ENCODE measurements at regions not wholly inside any gene's neighbourhood (a gene's known extent, or its start where the extent isn't known, plus 50 kb on each side); places are given as distances from the start of the nearest gene placed in this dataset.

DNA sequence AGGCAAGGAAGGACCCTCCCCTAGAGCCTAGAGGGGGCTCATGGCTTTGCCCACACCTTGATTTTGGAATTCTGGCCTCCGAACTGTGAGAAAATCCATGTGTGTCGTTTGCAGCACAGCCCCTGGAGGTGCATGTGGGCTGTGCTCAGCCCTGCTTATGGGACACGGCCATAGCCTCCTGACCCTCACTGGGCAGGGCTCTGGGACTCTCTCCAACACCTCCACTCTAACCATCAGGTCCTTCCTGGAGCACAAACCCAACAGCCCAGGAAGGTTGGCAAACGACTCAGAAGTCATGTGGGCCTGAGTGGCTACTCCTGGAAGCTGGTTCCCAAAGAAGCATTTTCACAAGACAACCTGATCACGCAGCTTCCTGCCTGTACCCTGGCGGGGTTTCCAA is 144.1 kb downstream of the CTTN start:
- intact Hi-C loops (cut with micrococcal nuclease; ENCODE audit: unreplicated experiment) = no loop called here
- ChIA-PET CTCF (no interaction called here), POLR2A (ENCODE audit: unreplicated experiment) (no interaction called here)
- no peak overlapping the region for H2AFZ ChIP-seq
- no peak overlapping the region for H3K4me3 ChIP-seq
- BruUV-seq (replicated peaks) = no TSS peak
- no peaks in the 10 kb centered on the region for H3K9me2 ChIP-seq (ENCODE audit: insufficient read depth)
- no peaks in the 10 kb centered on the region for H3F3A ChIP-seq (ENCODE audit: insufficient read depth, low read depth)
- no peaks in the 10 kb centered on the region for H3K27me3 ChIP-seq (ENCODE audit: insufficient read depth, low read depth)
- H3K79me2 ChIP-seq (ENCODE audit: low read depth) = no peaks in the 10 kb centered on the region
- H3K36me3 ChIP-seq (ENCODE audit: low read depth) = no peaks in the 10 kb centered on the region
- no peaks in the 10 kb centered on the region for H3K4me1 ChIP-seq (replicated peaks; ENCODE audit: insufficient read depth)
- peak in 1 of 2 experiments; percentile 17 for DNase-seq
- H3K9me3 ChIP-seq (ENCODE audit: insufficient read depth, low read depth) = no peaks in the 10 kb centered on the region
- no peak overlapping the region for H3K4me2 ChIP-seq
- 0 out of 2 replicates have a peak, but pooled peaks cover 31% of the 10 kb centered on the region for H4K20me1 ChIP-seq (ENCODE audit: insufficient read depth)
- TF ChIP-seq EZH2 (IDR thresholded peaks at IDR 0.05; ENCODE audit: low read depth) = no peak
- TF ChIP-seq, protein P1, sequence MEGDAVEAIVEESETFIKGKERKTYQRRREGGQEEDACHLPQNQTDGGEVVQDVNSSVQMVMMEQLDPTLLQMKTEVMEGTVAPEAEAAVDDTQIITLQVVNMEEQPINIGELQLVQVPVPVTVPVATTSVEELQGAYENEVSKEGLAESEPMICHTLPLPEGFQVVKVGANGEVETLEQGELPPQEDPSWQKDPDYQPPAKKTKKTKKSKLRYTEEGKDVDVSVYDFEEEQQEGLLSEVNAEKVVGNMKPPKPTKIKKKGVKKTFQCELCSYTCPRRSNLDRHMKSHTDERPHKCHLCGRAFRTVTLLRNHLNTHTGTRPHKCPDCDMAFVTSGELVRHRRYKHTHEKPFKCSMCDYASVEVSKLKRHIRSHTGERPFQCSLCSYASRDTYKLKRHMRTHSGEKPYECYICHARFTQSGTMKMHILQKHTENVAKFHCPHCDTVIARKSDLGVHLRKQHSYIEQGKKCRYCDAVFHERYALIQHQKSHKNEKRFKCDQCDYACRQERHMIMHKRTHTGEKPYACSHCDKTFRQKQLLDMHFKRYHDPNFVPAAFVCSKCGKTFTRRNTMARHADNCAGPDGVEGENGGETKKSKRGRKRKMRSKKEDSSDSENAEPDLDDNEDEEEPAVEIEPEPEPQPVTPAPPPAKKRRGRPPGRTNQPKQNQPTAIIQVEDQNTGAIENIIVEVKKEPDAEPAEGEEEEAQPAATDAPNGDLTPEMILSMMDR (conservative IDR thresholded peaks at IDR 0.05) = no peak
- H3K27ac ChIP-seq = no peak overlapping the region

GRCh38 chr11:70542811-70543210 is 144.5 kb downstream of the CTTN start:
- Histone ChIP-seq H3K27me3 (ENCODE audit: insufficient read depth, low read depth) (no peaks in the 10 kb centered on the region), H4K20me1 (ENCODE audit: insufficient read depth) (0 out of 2 replicates have a peak, but pooled peaks cover 31% of the 10 kb centered on the region), H3K79me2 (ENCODE audit: low read depth) (no peaks in the 10 kb centered on the region), H3K27ac (no peak overlapping the region), H3K36me3 (ENCODE audit: low read depth) (no peaks in the 10 kb centered on the region), H3K4me3 (no peak overlapping the region), H3K4me2 (no peak overlapping the region), H3F3A (ENCODE audit: insufficient read depth, low read depth) (no peaks in the 10 kb centered on the region), H3K9me3 (ENCODE audit: insufficient read depth, low read depth) (no peaks in the 10 kb centered on the region), H3K4me1 (replicated peaks; ENCODE audit: insufficient read depth) (no peaks in the 10 kb centered on the region), H2AFZ (no peak overlapping the region), H3K9me2 (ENCODE audit: insufficient read depth) (no peaks in the 10 kb centered on the region)
- DNase-seq = peak in 1 of 2 experiments; percentile 20
- no TSS peak for BruUV-seq (replicated peaks)
- CTCF ChIA-PET = no interaction called here
- no peak for TF ChIP-seq EZH2 (IDR thresholded peaks at IDR 0.05; ENCODE audit: low read depth)
- TF ChIP-seq, protein P1 (conservative IDR thresholded peaks at IDR 0.05) = no peak
- intact Hi-C loops (cut with micrococcal nuclease; ENCODE audit: unreplicated experiment) = no loop called here
- POLR2A ChIA-PET (ENCODE audit: unreplicated experiment) = no interaction called here

DNA sequence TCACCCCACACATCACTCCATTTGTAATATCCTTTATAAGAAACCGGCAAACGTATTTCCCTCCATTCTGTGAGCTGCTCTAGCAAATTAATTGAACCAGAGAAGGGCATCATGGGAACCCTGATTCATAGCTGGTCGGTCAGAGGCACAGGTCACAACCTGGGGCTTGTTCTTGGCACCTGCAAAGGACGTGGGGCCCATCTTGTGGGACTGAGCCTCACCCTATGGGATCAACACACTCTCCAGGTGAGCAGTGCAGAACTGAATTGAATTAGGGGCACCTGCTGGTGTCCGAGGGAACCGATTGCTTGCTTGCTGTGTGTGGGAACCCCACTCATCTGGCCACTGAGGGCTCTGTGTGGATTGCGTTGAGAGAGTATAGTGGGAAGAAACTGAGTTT is 145.3 kb downstream of the CTTN start:
- Histone ChIP-seq H3K27me3 (ENCODE audit: insufficient read depth, low read depth) (no peaks in the 10 kb centered on the region), H3F3A (ENCODE audit: insufficient read depth, low read depth) (no peaks in the 10 kb centered on the region), H3K4me2 (no peak overlapping the region), H3K9me3 (ENCODE audit: insufficient read depth, low read depth) (no peaks in the 10 kb centered on the region), H3K27ac (no peak overlapping the region), H3K79me2 (ENCODE audit: low read depth) (no peaks in the 10 kb centered on the region), H3K9me2 (ENCODE audit: insufficient read depth) (no peaks in the 10 kb centered on the region), H4K20me1 (ENCODE audit: insufficient read depth) (0 out of 2 replicates have a peak, but pooled peaks cover 29% of the 10 kb centered on the region), H3K4me3 (no peak overlapping the region), H3K36me3 (ENCODE audit: low read depth) (no peaks in the 10 kb centered on the region), H2AFZ (no peak overlapping the region), H3K4me1 (replicated peaks; ENCODE audit: insufficient read depth) (no peaks in the 10 kb centered on the region)
- TF ChIP-seq EZH2 (IDR thresholded peaks at IDR 0.05; ENCODE audit: low read depth) = no peak
- TF ChIP-seq, protein P1 (conservative IDR thresholded peaks at IDR 0.05) = no peak
- ChIA-PET POLR2A (ENCODE audit: unreplicated experiment) (no interaction called here), CTCF (no interaction called here)
- DNase-seq = peak in 1 of 2 experiments; percentile 30
- no TSS peak for BruUV-seq (replicated peaks)
- intact Hi-C loops (cut with micrococcal nuclease; ENCODE audit: unreplicated experiment) = loop anchor here (2.0 kb wide), 1 partner anchor 61 kb away; no protein-coding TSS in a partner anchor
